HPDE6-E6E7 (cell line): ENCODE measurements at regions not wholly inside any gene's neighbourhood (a gene's known extent, or its start where the extent isn't known, plus 50 kb on each side); places are given as distances from the start of the nearest gene placed in this dataset.

Experiments
- DNase-seq: peaks from one replicate; pipeline ENCODE4 v3.0.0; 2011; ENCODE audit warnings: missing footprints; ENCODE audit errors: extremely low spot score

DNA sequence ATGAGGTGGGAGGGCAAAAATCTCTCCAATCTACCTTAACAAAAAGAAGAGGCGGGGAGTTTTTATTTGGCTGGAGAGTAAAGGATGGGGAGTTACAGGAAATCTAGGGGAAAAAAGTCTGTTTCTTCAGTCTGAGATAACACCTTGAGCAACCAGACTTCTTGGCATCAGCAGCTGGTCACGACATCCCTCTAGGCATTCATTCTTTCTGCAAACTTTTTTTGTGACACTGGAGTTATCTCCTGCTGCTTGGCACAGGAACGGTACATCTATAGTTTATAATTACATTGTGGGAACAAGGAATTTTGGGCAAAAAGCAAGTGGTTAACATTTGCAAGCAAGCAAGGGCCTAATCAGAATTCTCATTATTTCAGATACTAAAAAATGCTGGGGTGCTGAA is 50.6 kb upstream of the IFNGR1 start:
- no peak for DNase-seq

GRCh38 chr6:137269347-137269746 is 50.2 kb upstream of the IFNGR1 start:
- no peak for DNase-seq
